ENCODE measurements at regions not wholly inside any gene's neighbourhood (a gene's known extent, or its start where the extent isn't known, plus 50 kb on each side); places are given as distances from the start of the nearest gene placed in this dataset.
"Not testable (repeated sequence)": the region's sequence is repeated elsewhere in the genome, so short reads cannot be mapped to it uniquely, and the experiment has no call there.

GRCh38 chr13:81565849-81566248 is 1224.9 kb upstream of the SPRY2 start:
- H3K4me1 ChIP-seq (ENCODE audit: control insufficient read depth in 2 of 2, insufficient read depth in 2 of 2, low read length in 2 of 2): no peaks in the 10 kb centered on the region
- no peak overlapping the region for H3K4me3 ChIP-seq (ENCODE audit: low read length in 2 of 2)
- no peak for DNase-seq (ENCODE audit: low read depth in 6 of 9, low spot score in 9 of 9)
- WGBS: 93% methylated on average over 1 of the region's 1 CpG
- no peaks in the 10 kb centered on the region for H3K27me3 ChIP-seq (ENCODE audit: control insufficient read depth in 2 of 2, insufficient read depth in 1 of 2, low read length in 1 of 2)
- H3K27ac ChIP-seq (ENCODE audit: low read depth in 1 of 2, low read length in 1 of 2): no peak overlapping the region
- no peaks in the 10 kb centered on the region for H3K36me3 ChIP-seq (ENCODE audit: control insufficient read depth in 2 of 2, insufficient read depth in 2 of 2, low read length in 1 of 2)
- no peaks in the 10 kb centered on the region for H3K9me3 ChIP-seq (ENCODE audit: control insufficient read depth in 2 of 2, insufficient read depth in 1 of 2, low read length in 1 of 2)

GRCh38 chr13:81563091-81563490 is 1222.2 kb upstream of the SPRY2 start:
- H3K36me3 ChIP-seq (ENCODE audit: control insufficient read depth in 2 of 2, insufficient read depth in 2 of 2, low read length in 1 of 2): no peaks in the 10 kb centered on the region
- no peaks in the 10 kb centered on the region for H3K27me3 ChIP-seq (ENCODE audit: control insufficient read depth in 2 of 2, insufficient read depth in 1 of 2, low read length in 1 of 2)
- H3K4me3 ChIP-seq (ENCODE audit: low read length in 2 of 2): no peak overlapping the region
- H3K4me1 ChIP-seq (ENCODE audit: control insufficient read depth in 2 of 2, insufficient read depth in 2 of 2, low read length in 2 of 2): no peaks in the 10 kb centered on the region
- H3K27ac ChIP-seq (ENCODE audit: low read depth in 1 of 2, low read length in 1 of 2): no peak overlapping the region
- H3K9me3 ChIP-seq (ENCODE audit: control insufficient read depth in 2 of 2, insufficient read depth in 1 of 2, low read length in 1 of 2): no peaks in the 10 kb centered on the region
- no peak for DNase-seq (ENCODE audit: low read depth in 6 of 9, low spot score in 9 of 9)

GRCh38 chr13:81562598-81562997 is 1221.7 kb upstream of the SPRY2 start:
- H3K4me3 ChIP-seq (ENCODE audit: low read length in 2 of 2): no peak overlapping the region
- no peaks in the 10 kb centered on the region for H3K27me3 ChIP-seq (ENCODE audit: control insufficient read depth in 2 of 2, insufficient read depth in 1 of 2, low read length in 1 of 2)
- no peaks in the 10 kb centered on the region for H3K4me1 ChIP-seq (ENCODE audit: control insufficient read depth in 2 of 2, insufficient read depth in 2 of 2, low read length in 2 of 2)
- no peak overlapping the region for H3K27ac ChIP-seq (ENCODE audit: low read depth in 1 of 2, low read length in 1 of 2)
- no peak for DNase-seq (ENCODE audit: low read depth in 6 of 9, low spot score in 9 of 9)
- 92% methylated on average over 2 of the region's 2 CpGs for WGBS
- no peaks in the 10 kb centered on the region for H3K36me3 ChIP-seq (ENCODE audit: control insufficient read depth in 2 of 2, insufficient read depth in 2 of 2, low read length in 1 of 2)
- H3K9me3 ChIP-seq (ENCODE audit: control insufficient read depth in 2 of 2, insufficient read depth in 1 of 2, low read length in 1 of 2): no peaks in the 10 kb centered on the region

- Histone ChIP-seq H3K27me3 (ENCODE audit: control insufficient read depth in 2 of 2, insufficient read depth in 1 of 2, low read length in 1 of 2) (no peaks in the 10 kb centered on the region), H3K4me3 (ENCODE audit: low read length in 2 of 2) (no peak overlapping the region), H3K36me3 (ENCODE audit: control insufficient read depth in 2 of 2, insufficient read depth in 2 of 2, low read length in 1 of 2) (no peaks in the 10 kb centered on the region), H3K4me1 (ENCODE audit: control insufficient read depth in 2 of 2, insufficient read depth in 2 of 2, low read length in 2 of 2) (no peaks in the 10 kb centered on the region), H3K27ac (ENCODE audit: low read depth in 1 of 2, low read length in 1 of 2) (no peak overlapping the region), H3K9me3 (ENCODE audit: control insufficient read depth in 2 of 2, insufficient read depth in 1 of 2, low read length in 1 of 2) (peaks cover 0 to 9% of the 10 kb centered on the region in 2 donors)
- no peak for DNase-seq (ENCODE audit: low read depth in 6 of 9, low spot score in 9 of 9)
- 62% methylated on average over 2 of the region's 2 CpGs for WGBS
These were observed 1210.1 kb upstream of the SPRY2 start for GRCh38 chr13:81551036-81551435.

- not testable (repeated sequence) for H3K4me1 ChIP-seq (ENCODE audit: control insufficient read depth in 2 of 2, insufficient read depth in 2 of 2, low read length in 2 of 2); H3K9me3 ChIP-seq (ENCODE audit: control insufficient read depth in 2 of 2, insufficient read depth in 1 of 2, low read length in 1 of 2); H3K27me3 ChIP-seq (ENCODE audit: control insufficient read depth in 2 of 2, insufficient read depth in 1 of 2, low read length in 1 of 2); H3K27ac ChIP-seq (ENCODE audit: low read depth in 1 of 2, low read length in 1 of 2); H3K36me3 ChIP-seq (ENCODE audit: control insufficient read depth in 2 of 2, insufficient read depth in 2 of 2, low read length in 1 of 2); H3K4me3 ChIP-seq (ENCODE audit: low read length in 2 of 2); DNase-seq (ENCODE audit: low read depth in 6 of 9, low spot score in 9 of 9)
- WGBS: 94% methylated on average over 2 of the region's 2 CpGs
These were observed 1205.4 kb upstream of the SPRY2 start for GRCh38 chr13:81546294-81546693.

- no peak for DNase-seq (ENCODE audit: low read depth in 6 of 9, low spot score in 9 of 9)
- Histone ChIP-seq H3K4me3 (ENCODE audit: low read length in 2 of 2) (no peak overlapping the region), H3K27me3 (ENCODE audit: control insufficient read depth in 2 of 2, insufficient read depth in 1 of 2, low read length in 1 of 2) (no peaks in the 10 kb centered on the region), H3K4me1 (ENCODE audit: control insufficient read depth in 2 of 2, insufficient read depth in 2 of 2, low read length in 2 of 2) (no peaks in the 10 kb centered on the region), H3K36me3 (ENCODE audit: control insufficient read depth in 2 of 2, insufficient read depth in 2 of 2, low read length in 1 of 2) (no peaks in the 10 kb centered on the region), H3K9me3 (ENCODE audit: control insufficient read depth in 2 of 2, insufficient read depth in 1 of 2, low read length in 1 of 2) (no peaks in the 10 kb centered on the region), H3K27ac (ENCODE audit: low read depth in 1 of 2, low read length in 1 of 2) (no peak overlapping the region)
- WGBS: 69% methylated on average over 1 of the region's 1 CpG
These were observed 1199.9 kb upstream of the SPRY2 start for GRCh38 chr13:81540777-81541176.

GRCh38 chr13:81539643-81540150 is 1198.8 kb upstream of the SPRY2 start:
- WGBS: 91% methylated on average over 7 of the region's 7 CpGs
- no peak for DNase-seq (ENCODE audit: low read depth in 6 of 9, low spot score in 9 of 9)
- H3K9me3 ChIP-seq (ENCODE audit: control insufficient read depth in 2 of 2, insufficient read depth in 1 of 2, low read length in 1 of 2): no peaks in the 10 kb centered on the region
- H3K36me3 ChIP-seq (ENCODE audit: control insufficient read depth in 2 of 2, insufficient read depth in 2 of 2, low read length in 1 of 2): no peaks in the 10 kb centered on the region
- no peaks in the 10 kb centered on the region for H3K4me1 ChIP-seq (ENCODE audit: control insufficient read depth in 2 of 2, insufficient read depth in 2 of 2, low read length in 2 of 2)
- H3K27me3 ChIP-seq (ENCODE audit: control insufficient read depth in 2 of 2, insufficient read depth in 1 of 2, low read length in 1 of 2): no peaks in the 10 kb centered on the region
- H3K27ac ChIP-seq (ENCODE audit: low read depth in 1 of 2, low read length in 1 of 2): no peak overlapping the region
- no peak overlapping the region for H3K4me3 ChIP-seq (ENCODE audit: low read length in 2 of 2)

- no peaks in the 10 kb centered on the region for H3K36me3 ChIP-seq (ENCODE audit: control insufficient read depth in 2 of 2, insufficient read depth in 2 of 2, low read length in 1 of 2)
- H3K27ac ChIP-seq (ENCODE audit: low read depth in 1 of 2, low read length in 1 of 2): no peak overlapping the region
- DNase-seq (ENCODE audit: low read depth in 6 of 9, low spot score in 9 of 9): no peak
- H3K9me3 ChIP-seq (ENCODE audit: control insufficient read depth in 2 of 2, insufficient read depth in 1 of 2, low read length in 1 of 2): no peaks in the 10 kb centered on the region
- H3K4me3 ChIP-seq (ENCODE audit: low read length in 2 of 2): no peak overlapping the region
- no peaks in the 10 kb centered on the region for H3K27me3 ChIP-seq (ENCODE audit: control insufficient read depth in 2 of 2, insufficient read depth in 1 of 2, low read length in 1 of 2)
- WGBS: 94% methylated on average over 3 of the region's 3 CpGs
- H3K4me1 ChIP-seq (ENCODE audit: control insufficient read depth in 2 of 2, insufficient read depth in 2 of 2, low read length in 2 of 2): no peaks in the 10 kb centered on the region
These were observed 1158.0 kb upstream of the SPRY2 start for GRCh38 chr13:81498969-81499368.

GRCh38 chr13:81493144-81493543 is 1152.2 kb upstream of the SPRY2 start:
- Histone ChIP-seq H3K4me1 (ENCODE audit: control insufficient read depth in 2 of 2, insufficient read depth in 2 of 2, low read length in 2 of 2) (no peaks in the 10 kb centered on the region), H3K9me3 (ENCODE audit: control insufficient read depth in 2 of 2, insufficient read depth in 1 of 2, low read length in 1 of 2) (no peaks in the 10 kb centered on the region), H3K27me3 (ENCODE audit: control insufficient read depth in 2 of 2, insufficient read depth in 1 of 2, low read length in 1 of 2) (no peaks in the 10 kb centered on the region), H3K36me3 (ENCODE audit: control insufficient read depth in 2 of 2, insufficient read depth in 2 of 2, low read length in 1 of 2) (no peaks in the 10 kb centered on the region), H3K27ac (ENCODE audit: low read depth in 1 of 2, low read length in 1 of 2) (no peak overlapping the region), H3K4me3 (ENCODE audit: low read length in 2 of 2) (no peak overlapping the region)
- WGBS: 97% methylated on average over 4 of the region's 4 CpGs
- DNase-seq (ENCODE audit: low read depth in 6 of 9, low spot score in 9 of 9): no peak

GRCh38 chr13:81492449-81492848 is 1151.5 kb upstream of the SPRY2 start:
- 87% methylated on average over 3 of the region's 3 CpGs for WGBS
- no peak for DNase-seq (ENCODE audit: low read depth in 6 of 9, low spot score in 9 of 9)

More at GRCh38 chr13:81492449-81492848, 1151.5 kb upstream of the SPRY2 start:
- Histone ChIP-seq H3K4me1 (ENCODE audit: control insufficient read depth in 2 of 2, insufficient read depth in 2 of 2, low read length in 2 of 2) (no peaks in the 10 kb centered on the region), H3K27ac (ENCODE audit: low read depth in 1 of 2, low read length in 1 of 2) (no peak overlapping the region), H3K9me3 (ENCODE audit: control insufficient read depth in 2 of 2, insufficient read depth in 1 of 2, low read length in 1 of 2) (no peaks in the 10 kb centered on the region), H3K27me3 (ENCODE audit: control insufficient read depth in 2 of 2, insufficient read depth in 1 of 2, low read length in 1 of 2) (no peaks in the 10 kb centered on the region), H3K36me3 (ENCODE audit: control insufficient read depth in 2 of 2, insufficient read depth in 2 of 2, low read length in 1 of 2) (no peaks in the 10 kb centered on the region), H3K4me3 (ENCODE audit: low read length in 2 of 2) (no peak overlapping the region)

All from thymus (tissue), 11 donors.